Activated B cell treated with CpG ODN at 0.5 μM for 24 hours (primary cell): ENCODE measurements at regions not wholly inside any gene's neighbourhood (a gene's known extent, or its start where the extent isn't known, plus 50 kb on each side); places are given as distances from the start of the nearest gene placed in this dataset.

Experiments used
- ATAC-seq: fragments of 200-7000 bp; cut with Tn5 transposase; one replicate; pipeline ENCODE4 v1.10.0; 2021; ENCODE audit warnings: low read depth, mild to moderate bottlenecking, moderate library complexity
- CTCF ChIA-PET: fragments of 350-600 bp; sonication (Branson Sonifier 250); formaldehyde crosslinking; loops from one replicate; lab custom pipeline; 2021; ENCODE audit warnings: antibody characterized with exemption; lab: Charles Lee
- POLR2A ChIA-PET: fragments of 350-600 bp; sonication (Branson Sonifier 250); formaldehyde crosslinking; loops from one replicate; lab custom pipeline; 2021; ENCODE audit warnings: antibody characterized with exemption; lab: Charles Lee
- DNase-seq: peaks from one replicate; pipeline ENCODE4 v3.0.0; 2022
- H3K27ac Mint-ChIP-seq: one replicate; pipeline ENCODE4 v1.8.0; 2020; ENCODE audit warnings: mixed read lengths
- H3K27me3 Mint-ChIP-seq: one replicate; pipeline ENCODE4 v1.8.0; 2021; ENCODE audit warnings: mixed read lengths
- H3K36me3 Mint-ChIP-seq: one replicate; pipeline ENCODE4 v1.8.0; 2021; ENCODE audit warnings: low read depth, mixed read lengths
- H3K4me1 Mint-ChIP-seq: one replicate; pipeline ENCODE4 v1.8.0; 2021; ENCODE audit warnings: mixed read lengths
- H3K4me3 Mint-ChIP-seq: one replicate; pipeline ENCODE4 v1.8.0; 2020; ENCODE audit warnings: mild to moderate bottlenecking, mixed read lengths
- H3K9me3 Mint-ChIP-seq: one replicate; pipeline ENCODE4 v1.8.0; 2020; ENCODE audit warnings: mixed read lengths
- intact Hi-C: fragments of 100-400 bp; cut with micrococcal nuclease; formaldehyde crosslinking; loops from one replicate; pipeline ENCODE4 v1.15.1; 2024
- TF ChIP-seq, protein P1 (sequence below): fragments of 200-600 bp; IDR thresholded peaks from one replicate; pipeline ENCODE4 v1.8.0; 2022; ENCODE audit warnings: antibody characterized with exemption, mild to moderate bottlenecking

DNA sequence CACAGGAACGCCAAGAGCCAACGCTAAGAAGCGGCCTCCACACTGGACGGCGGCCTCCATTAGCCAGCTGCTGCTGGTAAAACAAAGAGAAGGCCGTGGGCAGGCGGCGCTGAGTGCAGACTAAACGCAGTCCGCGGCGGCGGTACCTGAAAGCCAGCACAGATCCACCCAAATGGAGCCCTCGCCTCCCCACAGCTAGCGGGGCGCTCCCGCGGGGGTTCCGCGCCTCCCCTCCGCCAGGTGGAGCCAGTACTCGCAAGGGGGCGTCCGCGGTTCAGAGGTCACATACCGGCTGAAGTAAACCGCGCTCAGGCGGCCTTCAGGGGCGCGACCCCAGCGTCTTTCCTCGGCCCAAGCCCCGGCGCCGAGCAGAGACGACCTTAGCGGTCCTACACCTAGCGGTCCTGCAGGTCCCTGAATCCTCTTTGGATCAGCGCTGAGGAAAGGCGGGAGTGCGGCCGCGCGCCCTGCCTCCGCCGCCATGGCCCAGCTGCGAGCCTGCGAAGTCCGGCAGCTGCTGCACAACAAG is 293.1 kb upstream of the ERBB4 start:
- TF ChIP-seq, protein P1, sequence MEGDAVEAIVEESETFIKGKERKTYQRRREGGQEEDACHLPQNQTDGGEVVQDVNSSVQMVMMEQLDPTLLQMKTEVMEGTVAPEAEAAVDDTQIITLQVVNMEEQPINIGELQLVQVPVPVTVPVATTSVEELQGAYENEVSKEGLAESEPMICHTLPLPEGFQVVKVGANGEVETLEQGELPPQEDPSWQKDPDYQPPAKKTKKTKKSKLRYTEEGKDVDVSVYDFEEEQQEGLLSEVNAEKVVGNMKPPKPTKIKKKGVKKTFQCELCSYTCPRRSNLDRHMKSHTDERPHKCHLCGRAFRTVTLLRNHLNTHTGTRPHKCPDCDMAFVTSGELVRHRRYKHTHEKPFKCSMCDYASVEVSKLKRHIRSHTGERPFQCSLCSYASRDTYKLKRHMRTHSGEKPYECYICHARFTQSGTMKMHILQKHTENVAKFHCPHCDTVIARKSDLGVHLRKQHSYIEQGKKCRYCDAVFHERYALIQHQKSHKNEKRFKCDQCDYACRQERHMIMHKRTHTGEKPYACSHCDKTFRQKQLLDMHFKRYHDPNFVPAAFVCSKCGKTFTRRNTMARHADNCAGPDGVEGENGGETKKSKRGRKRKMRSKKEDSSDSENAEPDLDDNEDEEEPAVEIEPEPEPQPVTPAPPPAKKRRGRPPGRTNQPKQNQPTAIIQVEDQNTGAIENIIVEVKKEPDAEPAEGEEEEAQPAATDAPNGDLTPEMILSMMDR, result no peak
- intact Hi-C loops, result no loop called here
- ChIA-PET CTCF (no interaction called here), POLR2A (no interaction called here)
- Mint-ChIP-seq H3K27me3 (no peaks in the 10 kb centered on the region), H3K9me3 (peaks cover 2% of the 10 kb centered on the region), H3K36me3 (no peaks in the 10 kb centered on the region), H3K4me3 (no peak overlapping the region), H3K27ac (no peak overlapping the region), H3K4me1 (no peaks in the 10 kb centered on the region)
- ATAC-seq (no peak), DNase-seq (no peak)

DNA sequence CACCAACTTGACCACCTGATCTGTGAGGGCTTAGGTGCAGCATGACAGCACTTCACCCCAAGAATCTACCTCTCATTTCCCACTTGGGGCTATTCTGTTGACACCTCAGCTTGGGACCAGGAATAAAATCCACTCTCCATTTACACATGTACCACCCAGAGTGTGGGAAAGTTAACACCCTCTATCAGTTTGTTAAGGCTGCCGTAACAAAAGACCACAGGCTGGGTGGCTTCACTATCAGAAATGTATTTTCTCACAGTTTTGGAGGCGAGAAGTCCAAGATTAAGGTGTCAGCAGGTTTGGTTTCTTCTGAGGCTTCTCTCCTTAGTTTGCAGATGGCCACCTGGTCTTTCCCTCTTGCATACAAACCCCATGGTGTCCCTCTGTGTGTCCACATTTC is 277.7 kb upstream of the ERBB4 start:
- no peaks in the 10 kb centered on the region for H3K36me3 Mint-ChIP-seq
- H3K4me3 Mint-ChIP-seq, result no peak overlapping the region
- TF ChIP-seq, protein P1, result no peak
- ChIA-PET POLR2A (no interaction called here), CTCF (no interaction called here)
- DNase-seq, result no peak
- peaks cover 5% of the 10 kb centered on the region for H3K4me1 Mint-ChIP-seq
- no peaks in the 10 kb centered on the region for H3K27me3 Mint-ChIP-seq
- no peaks in the 10 kb centered on the region for H3K9me3 Mint-ChIP-seq
- H3K27ac Mint-ChIP-seq, result no peak overlapping the region
- intact Hi-C loops, result no loop called here
- ATAC-seq, result no peak

GRCh38 chr2:212815453-212815852 is 276.9 kb upstream of the ERBB4 start:
- H3K4me1 Mint-ChIP-seq, result peaks cover 5% of the 10 kb centered on the region
- no peak overlapping the region for H3K4me3 Mint-ChIP-seq
- no peaks in the 10 kb centered on the region for H3K27me3 Mint-ChIP-seq
- no peak overlapping the region for H3K27ac Mint-ChIP-seq
- ATAC-seq (no peak), DNase-seq (no peak)
- no peaks in the 10 kb centered on the region for H3K9me3 Mint-ChIP-seq
- TF ChIP-seq, protein P1, result no peak
- intact Hi-C loops, result no loop called here
- POLR2A ChIA-PET, result no interaction called here
- CTCF ChIA-PET, result no interaction called here
- no peaks in the 10 kb centered on the region for H3K36me3 Mint-ChIP-seq

DNA sequence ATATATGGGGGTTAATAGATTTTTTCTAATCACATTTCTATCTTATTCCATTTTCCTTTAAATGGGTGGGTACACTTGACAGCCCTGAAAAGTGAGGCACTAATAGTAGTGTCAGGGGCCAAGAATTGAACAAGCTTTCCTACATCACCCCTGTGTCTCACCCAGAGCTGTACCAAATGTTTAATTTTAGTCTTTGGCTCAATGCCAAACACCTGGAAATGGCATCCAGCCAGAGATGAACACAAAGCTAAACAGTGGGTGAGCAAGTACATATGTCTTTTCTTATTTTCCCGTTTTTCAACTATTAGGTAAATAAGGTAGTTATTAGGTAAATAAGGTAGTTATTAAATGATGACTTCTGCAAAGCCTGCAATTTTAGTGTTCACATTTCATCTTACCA is 276.3 kb upstream of the ERBB4 start:
- ChIA-PET POLR2A (no interaction called here), CTCF (no interaction called here)
- ATAC-seq (no peak), DNase-seq (no peak)
- Mint-ChIP-seq H3K27ac (no peak overlapping the region), H3K4me1 (peaks cover 5% of the 10 kb centered on the region), H3K9me3 (no peaks in the 10 kb centered on the region), H3K27me3 (no peaks in the 10 kb centered on the region), H3K4me3 (no peak overlapping the region), H3K36me3 (no peaks in the 10 kb centered on the region)
- TF ChIP-seq, protein P1, result no peak
- intact Hi-C loops, result no loop called here

GRCh38 chr2:212811921-212812320 is 273.3 kb upstream of the ERBB4 start:
- H3K4me3 Mint-ChIP-seq, result no peak overlapping the region
- no peak for ATAC-seq
- TF ChIP-seq, protein P1, result no peak
- H3K36me3 Mint-ChIP-seq, result no peaks in the 10 kb centered on the region
- H3K27ac Mint-ChIP-seq, result no peak overlapping the region
- H3K9me3 Mint-ChIP-seq, result no peaks in the 10 kb centered on the region
- peaks cover 5% of the 10 kb centered on the region for H3K4me1 Mint-ChIP-seq
- no peaks in the 10 kb centered on the region for H3K27me3 Mint-ChIP-seq
- POLR2A ChIA-PET, result no interaction called here
- no peak for DNase-seq
- intact Hi-C loops, result no loop called here
- CTCF ChIA-PET, result no interaction called here
